ENCODE measurements at regions not wholly inside any gene's neighbourhood (a gene's known extent, or its start where the extent isn't known, plus 50 kb on each side); places are given as distances from the start of the nearest gene placed in this dataset.

GRCh38 chr12:60819794-60820193 lies 1224.0 kb downstream of the SLC16A7 start:
- Histone ChIP-seq H3K4me1 (ENCODE audit: control insufficient read depth, insufficient read depth, low read depth, low read length) (no peaks in the 10 kb centered on the region), H3K9me3 (ENCODE audit: control insufficient read depth, low read length) (peaks cover 34% of the 10 kb centered on the region), H3K14ac (ENCODE audit: low read length in 2 of 2) (no peak overlapping the region), H3K4me2 (ENCODE audit: low read length, poor library complexity, severe bottlenecking) (no peak overlapping the region), H2AFZ (ENCODE audit: low read depth, low read length) (no peak overlapping the region), H2BK12ac (ENCODE audit: low read length in 2 of 2) (no peak overlapping the region), H3K4me3 (ENCODE audit: insufficient read depth in 1 of 2, low read depth in 1 of 2, low read length in 2 of 2) (no peak overlapping the region), H4K8ac (ENCODE audit: low read length) (no peak overlapping the region), H2BK5ac (ENCODE audit: low read depth, low read length, poor library complexity, severe bottlenecking) (no peak overlapping the region), H3K27ac (ENCODE audit: low read length, poor library complexity, severe bottlenecking) (no peak overlapping the region), H3K9ac (ENCODE audit: low read length) (no peak overlapping the region), H2BK15ac (ENCODE audit: low read depth, poor library complexity, severe bottlenecking) (no peak overlapping the region), H2AK5ac (ENCODE audit: low read length, severe bottlenecking) (no peak overlapping the region), H3K18ac (ENCODE audit: low read depth in 1 of 2, low read length in 2 of 2) (no peak overlapping the region), H2BK120ac (ENCODE audit: low read depth, low read length) (no peak overlapping the region), H3K23ac (ENCODE audit: low read length in 2 of 2) (no peak overlapping the region), H3K36me3 (ENCODE audit: control insufficient read depth in 1 of 2, insufficient read depth in 2 of 2, low read depth in 1 of 2, low read length in 2 of 2) (no peaks in the 10 kb centered on the region), H3K27me3 (ENCODE audit: control insufficient read depth in 1 of 2, insufficient read depth in 1 of 2, low read length in 2 of 2) (no peaks in the 10 kb centered on the region), H4K91ac (ENCODE audit: low read length) (no peak overlapping the region), H3K4ac (ENCODE audit: low read depth in 1 of 2, low read length in 2 of 2) (no peak overlapping the region), H3K79me1 (replicated peaks; ENCODE audit: low read length, poor library complexity, severe bottlenecking) (no peaks in the 10 kb centered on the region)
- WGBS, result no CpG with 5 or more reads among the region's 1 CpG
- DNase-seq, result no peak

- no peak overlapping the region for H3K4me3 ChIP-seq (ENCODE audit: insufficient read depth in 1 of 2, low read depth in 1 of 2, low read length in 2 of 2)
- 85% methylated on average over 4 of the region's 4 CpGs for WGBS
- no peak overlapping the region for H2BK15ac ChIP-seq (ENCODE audit: low read depth, poor library complexity, severe bottlenecking)
- H3K4me2 ChIP-seq (ENCODE audit: low read length, poor library complexity, severe bottlenecking), result no peak overlapping the region
- no peak overlapping the region for H3K14ac ChIP-seq (ENCODE audit: low read length in 2 of 2)
- H3K23ac ChIP-seq (ENCODE audit: low read length in 2 of 2), result no peak overlapping the region
- H4K91ac ChIP-seq (ENCODE audit: low read length), result no peak overlapping the region
- H3K36me3 ChIP-seq (ENCODE audit: control insufficient read depth in 1 of 2, insufficient read depth in 2 of 2, low read depth in 1 of 2, low read length in 2 of 2), result no peaks in the 10 kb centered on the region
- H4K8ac ChIP-seq (ENCODE audit: low read length), result no peak overlapping the region
- no peak overlapping the region for H3K27ac ChIP-seq (ENCODE audit: low read length, poor library complexity, severe bottlenecking)
- no peaks in the 10 kb centered on the region for H3K27me3 ChIP-seq (ENCODE audit: control insufficient read depth in 1 of 2, insufficient read depth in 1 of 2, low read length in 2 of 2)
- DNase-seq, result no peak
- H2AK5ac ChIP-seq (ENCODE audit: low read length, severe bottlenecking), result no peak overlapping the region
- no peak overlapping the region for H2BK5ac ChIP-seq (ENCODE audit: low read depth, low read length, poor library complexity, severe bottlenecking)
- no peaks in the 10 kb centered on the region for H3K4me1 ChIP-seq (ENCODE audit: control insufficient read depth, insufficient read depth, low read depth, low read length)
- H2BK12ac ChIP-seq (ENCODE audit: low read length in 2 of 2), result no peak overlapping the region
- peaks cover 13% of the 10 kb centered on the region for H3K9me3 ChIP-seq (ENCODE audit: control insufficient read depth, low read length)
- H2AFZ ChIP-seq (ENCODE audit: low read depth, low read length), result no peak overlapping the region
- no peak overlapping the region for H3K18ac ChIP-seq (ENCODE audit: low read depth in 1 of 2, low read length in 2 of 2)
- no peaks in the 10 kb centered on the region for H3K79me1 ChIP-seq (replicated peaks; ENCODE audit: low read length, poor library complexity, severe bottlenecking)
- H3K4ac ChIP-seq (ENCODE audit: low read depth in 1 of 2, low read length in 2 of 2), result no peak overlapping the region
- no peak overlapping the region for H3K9ac ChIP-seq (ENCODE audit: low read length)
- H2BK120ac ChIP-seq (ENCODE audit: low read depth, low read length), result no peak overlapping the region
Measured at GRCh38 chr12:60822580-60822979, 1226.8 kb downstream of the SLC16A7 start.

- WGBS, result no CpG with 5 or more reads among the region's 2 CpGs
- Histone ChIP-seq H3K36me3 (ENCODE audit: control insufficient read depth in 1 of 2, insufficient read depth in 2 of 2, low read depth in 1 of 2, low read length in 2 of 2) (no peaks in the 10 kb centered on the region), H3K79me1 (replicated peaks; ENCODE audit: low read length, poor library complexity, severe bottlenecking) (no peaks in the 10 kb centered on the region), H4K91ac (ENCODE audit: low read length) (no peak overlapping the region), H3K14ac (ENCODE audit: low read length in 2 of 2) (no peak overlapping the region), H2AFZ (ENCODE audit: low read depth, low read length) (no peak overlapping the region), H3K4me1 (ENCODE audit: control insufficient read depth, insufficient read depth, low read depth, low read length) (no peaks in the 10 kb centered on the region), H3K4me3 (ENCODE audit: insufficient read depth in 1 of 2, low read depth in 1 of 2, low read length in 2 of 2) (no peak overlapping the region), H3K27ac (ENCODE audit: low read length, poor library complexity, severe bottlenecking) (no peak overlapping the region), H3K23ac (ENCODE audit: low read length in 2 of 2) (no peak overlapping the region), H2BK120ac (ENCODE audit: low read depth, low read length) (no peak overlapping the region), H3K9me3 (ENCODE audit: control insufficient read depth, low read length) (peaks cover 11% of the 10 kb centered on the region), H3K4ac (ENCODE audit: low read depth in 1 of 2, low read length in 2 of 2) (no peak overlapping the region), H2BK5ac (ENCODE audit: low read depth, low read length, poor library complexity, severe bottlenecking) (no peak overlapping the region), H2AK5ac (ENCODE audit: low read length, severe bottlenecking) (no peak overlapping the region), H3K27me3 (ENCODE audit: control insufficient read depth in 1 of 2, insufficient read depth in 1 of 2, low read length in 2 of 2) (no peaks in the 10 kb centered on the region), H2BK15ac (ENCODE audit: low read depth, poor library complexity, severe bottlenecking) (no peak overlapping the region), H3K4me2 (ENCODE audit: low read length, poor library complexity, severe bottlenecking) (no peak overlapping the region), H4K8ac (ENCODE audit: low read length) (no peak overlapping the region), H2BK12ac (ENCODE audit: low read length in 2 of 2) (no peak overlapping the region), H3K18ac (ENCODE audit: low read depth in 1 of 2, low read length in 2 of 2) (no peak overlapping the region), H3K9ac (ENCODE audit: low read length) (no peak overlapping the region)
- DNase-seq, result no peak
Measured at GRCh38 chr12:60830381-60830780, 1234.6 kb downstream of the SLC16A7 start.

- DNase-seq, result no peak
- Histone ChIP-seq H2AK5ac (ENCODE audit: low read length, severe bottlenecking) (no peak overlapping the region), H3K14ac (ENCODE audit: low read length in 2 of 2) (no peak overlapping the region), H2BK12ac (ENCODE audit: low read length in 2 of 2) (no peak overlapping the region), H3K4ac (ENCODE audit: low read depth in 1 of 2, low read length in 2 of 2) (no peak overlapping the region), H3K18ac (ENCODE audit: low read depth in 1 of 2, low read length in 2 of 2) (no peak overlapping the region), H3K4me2 (ENCODE audit: low read length, poor library complexity, severe bottlenecking) (no peak overlapping the region), H2BK15ac (ENCODE audit: low read depth, poor library complexity, severe bottlenecking) (no peak overlapping the region), H3K9me3 (ENCODE audit: control insufficient read depth, low read length) (peaks cover 9% of the 10 kb centered on the region), H3K27me3 (ENCODE audit: control insufficient read depth in 1 of 2, insufficient read depth in 1 of 2, low read length in 2 of 2) (no peaks in the 10 kb centered on the region), H3K27ac (ENCODE audit: low read length, poor library complexity, severe bottlenecking) (no peak overlapping the region), H3K79me1 (replicated peaks; ENCODE audit: low read length, poor library complexity, severe bottlenecking) (no peaks in the 10 kb centered on the region), H2AFZ (ENCODE audit: low read depth, low read length) (no peak overlapping the region), H4K91ac (ENCODE audit: low read length) (no peak overlapping the region), H3K4me1 (ENCODE audit: control insufficient read depth, insufficient read depth, low read depth, low read length) (no peaks in the 10 kb centered on the region), H3K23ac (ENCODE audit: low read length in 2 of 2) (no peak overlapping the region), H2BK120ac (ENCODE audit: low read depth, low read length) (no peak overlapping the region), H3K36me3 (ENCODE audit: control insufficient read depth in 1 of 2, insufficient read depth in 2 of 2, low read depth in 1 of 2, low read length in 2 of 2) (no peaks in the 10 kb centered on the region), H3K4me3 (ENCODE audit: insufficient read depth in 1 of 2, low read depth in 1 of 2, low read length in 2 of 2) (no peak overlapping the region), H2BK5ac (ENCODE audit: low read depth, low read length, poor library complexity, severe bottlenecking) (no peak overlapping the region), H3K9ac (ENCODE audit: low read length) (no peak overlapping the region), H4K8ac (ENCODE audit: low read length) (no peak overlapping the region)
- WGBS, result 93% methylated on average over 3 of the region's 4 CpGs
Measured at GRCh38 chr12:60832290-60832689, 1236.5 kb downstream of the SLC16A7 start.

Measured in mesenchymal stem cell (in vitro differentiated cells and primary cell).